GM12892 (cell line): ENCODE measurements at regions not wholly inside any gene's neighbourhood (a gene's known extent, or its start where the extent isn't known, plus 50 kb on each side); places are given as distances from the start of the nearest gene placed in this dataset.

Source experiments
- POLR2A ChIP-seq: IDR thresholded peaks from 2 replicates; pipeline ENCODE4 v1.6.1; 2011; ENCODE audit warnings: low read depth, low read length, control low read depth
- POLR2AphosphoS5 ChIP-seq: IDR thresholded peaks from 2 replicates; pipeline ENCODE4 v1.6.1; 2011; ENCODE audit warnings: low read depth, low read length, control low read depth

DNA sequence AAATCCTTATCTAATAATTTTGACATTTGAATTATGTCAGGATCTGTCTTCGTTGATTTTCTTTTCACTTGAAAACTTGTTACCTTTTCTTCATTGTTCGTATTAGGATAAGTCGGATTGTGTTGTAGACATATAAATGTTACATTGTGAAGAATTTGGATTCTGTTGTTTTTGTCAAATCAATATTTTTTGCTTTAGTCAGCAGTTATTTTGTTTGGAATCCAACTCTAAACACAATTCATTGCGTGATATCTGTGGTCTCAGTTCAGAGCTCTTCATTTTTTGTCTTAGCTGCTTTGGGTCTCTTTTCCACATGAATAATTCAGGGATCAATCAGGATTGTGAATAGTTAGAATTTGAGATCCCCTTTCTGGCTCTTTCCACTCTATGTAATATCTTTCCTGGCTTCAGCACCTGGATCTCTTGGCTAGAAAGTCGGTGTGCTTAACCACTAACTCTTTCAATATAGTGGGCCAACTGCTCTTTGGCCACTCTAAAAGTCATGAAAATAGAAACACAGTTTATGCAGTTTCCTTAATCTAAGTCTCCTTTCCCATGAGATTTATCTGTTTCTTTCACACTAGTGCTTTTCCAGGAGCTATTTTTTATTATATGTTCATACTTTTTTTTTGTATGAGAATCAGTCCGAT lies 2494.2 kb upstream of the PCDH20 start:
- TF ChIP-seq POLR2A (no peak), POLR2AphosphoS5 (no peak)
